ENCODE measurements at regions not wholly inside any gene's neighbourhood (a gene's known extent, or its start where the extent isn't known, plus 50 kb on each side); places are given as distances from the start of the nearest gene placed in this dataset.

DNA sequence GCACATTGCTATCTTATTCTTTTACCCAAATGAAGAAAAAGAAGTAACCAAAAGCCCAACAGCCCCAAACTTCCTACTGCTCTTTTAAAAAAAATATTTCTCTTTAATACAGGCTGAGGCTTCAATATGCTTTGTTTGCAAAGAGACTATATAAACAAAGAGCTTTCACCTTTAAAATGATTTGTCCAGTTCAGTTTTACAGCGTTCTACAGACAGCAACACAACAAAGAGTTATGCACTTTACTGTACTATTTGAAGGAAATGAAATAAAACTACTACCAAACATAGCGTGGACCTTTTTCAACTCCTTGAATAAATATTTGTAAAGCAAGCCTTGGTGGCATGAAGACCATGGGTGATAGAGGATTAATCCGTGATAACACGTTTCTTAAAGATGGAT is 151.2 kb downstream of the FGF9 start:
- no peak overlapping the region for H3K4me3 Mint-ChIP-seq
- Histone ChIP-seq H3K4me3 (ENCODE audit: control extremely low read depth in 1 of 5, extremely low read depth in 1 of 5, insufficient read depth in 1 of 5, low read depth in 2 of 5, low read length in 4 of 5) (no peak overlapping the region), H4K20me1 (ENCODE audit: control insufficient read depth, insufficient read depth, low read length, poor library complexity, severe bottlenecking) (no peaks in the 10 kb centered on the region), H2AFZ (ENCODE audit: insufficient read depth, low read depth, low read length, poor library complexity, severe bottlenecking) (no peak overlapping the region), H3K4me1 (ENCODE audit: control insufficient read depth in 2 of 2, insufficient read depth in 2 of 2, low read length in 2 of 2) (no peaks in the 10 kb centered on the region), H3K36me3 (replicated peaks in 1 of 2; ENCODE audit: control extremely low read depth in 1 of 2, control insufficient read depth in 1 of 2, extremely low read depth in 1 of 2, insufficient read depth in 2 of 2, low read length in 1 of 2) (no peaks in the 10 kb centered on the region), H3K27me3 (replicated peaks in 1 of 4; ENCODE audit: control extremely low read depth in 1 of 4, control insufficient read depth in 3 of 4, insufficient read depth in 4 of 4, low read length in 3 of 4) (no peaks in the 10 kb centered on the region), H3K27ac (ENCODE audit: low read length in 2 of 2) (no peak overlapping the region), H3K9ac (ENCODE audit: low read length) (no peak overlapping the region), H3K9me3 (ENCODE audit: control extremely low read depth in 1 of 3, control insufficient read depth in 2 of 3, insufficient read depth in 1 of 3, low read length in 2 of 3) (peaks cover 0 to 16% (median 0%) of the 10 kb centered on the region in 3 donors), H3K79me2 (ENCODE audit: control insufficient read depth, insufficient read depth, low read length) (no peaks in the 10 kb centered on the region), H3K4me2 (replicated peaks; ENCODE audit: low read depth, low read length, poor library complexity, severe bottlenecking) (no peak overlapping the region)
- ChIA-PET CTCF (no interaction called here), POLR2A (no interaction called here)
- DNase-seq (no peak), ATAC-seq (ENCODE audit: low read depth) (no peak)
- H3K4me1 Mint-ChIP-seq, result no peaks in the 10 kb centered on the region
- peaks cover 2% of the 10 kb centered on the region for H3K9me3 Mint-ChIP-seq (ENCODE audit: insufficient read depth)
- no peak overlapping the region for H3K27ac Mint-ChIP-seq
- H3K27me3 Mint-ChIP-seq, result no peaks in the 10 kb centered on the region
- WGBS (ENCODE audit: insufficient coverage), result no CpG with 5 or more reads among the region's 4 CpGs
- TF ChIP-seq CTCF (IDR thresholded peaks at IDR 0.05) (no peak), EZH2 (IDR thresholded peaks at IDR 0.05; ENCODE audit: borderline replicate concordance, insufficient read depth, low read depth, low read length, poor library complexity, severe bottlenecking) (no peak)
- intact Hi-C loops (cut with micrococcal nuclease), result no loop called here

- intact Hi-C loops (cut with micrococcal nuclease), result no loop called here
- WGBS (ENCODE audit: insufficient coverage), result 80% methylated on average over 6 of the region's 6 CpGs
- TF ChIP-seq EZH2 (IDR thresholded peaks at IDR 0.05; ENCODE audit: borderline replicate concordance, insufficient read depth, low read depth, low read length, poor library complexity, severe bottlenecking), result no peak
- no peak for TF ChIP-seq CTCF (IDR thresholded peaks at IDR 0.05)
- CTCF ChIA-PET, result no interaction called here
- Histone ChIP-seq H4K20me1 (ENCODE audit: control insufficient read depth, insufficient read depth, low read length, poor library complexity, severe bottlenecking) (no peaks in the 10 kb centered on the region), H3K4me3 (ENCODE audit: control extremely low read depth in 1 of 5, extremely low read depth in 1 of 5, insufficient read depth in 1 of 5, low read depth in 2 of 5, low read length in 4 of 5) (no peak overlapping the region), H3K4me1 (ENCODE audit: control insufficient read depth in 2 of 2, insufficient read depth in 2 of 2, low read length in 2 of 2) (no peaks in the 10 kb centered on the region), H3K27ac (ENCODE audit: low read length in 2 of 2) (no peak overlapping the region), H3K27me3 (replicated peaks in 1 of 4; ENCODE audit: control extremely low read depth in 1 of 4, control insufficient read depth in 3 of 4, insufficient read depth in 4 of 4, low read length in 3 of 4) (no peaks in the 10 kb centered on the region), H3K79me2 (ENCODE audit: control insufficient read depth, insufficient read depth, low read length) (no peaks in the 10 kb centered on the region), H3K36me3 (replicated peaks in 1 of 2; ENCODE audit: control extremely low read depth in 1 of 2, control insufficient read depth in 1 of 2, extremely low read depth in 1 of 2, insufficient read depth in 2 of 2, low read length in 1 of 2) (no peaks in the 10 kb centered on the region), H3K9me3 (ENCODE audit: control extremely low read depth in 1 of 3, control insufficient read depth in 2 of 3, insufficient read depth in 1 of 3, low read length in 2 of 3) (peaks cover 0 to 3% (median 0%) of the 10 kb centered on the region in 3 donors), H3K9ac (ENCODE audit: low read length) (no peak overlapping the region), H2AFZ (ENCODE audit: insufficient read depth, low read depth, low read length, poor library complexity, severe bottlenecking) (no peak overlapping the region), H3K4me2 (replicated peaks; ENCODE audit: low read depth, low read length, poor library complexity, severe bottlenecking) (no peak overlapping the region)
- DNase-seq, result no peak
- Mint-ChIP-seq H3K4me1 (no peaks in the 10 kb centered on the region), H3K27me3 (no peaks in the 10 kb centered on the region), H3K4me3 (no peak overlapping the region), H3K9me3 (ENCODE audit: insufficient read depth) (peaks cover 2% of the 10 kb centered on the region), H3K27ac (no peak overlapping the region)
- no peak for ATAC-seq (ENCODE audit: low read depth)
- POLR2A ChIA-PET, result no interaction called here
Observed at GRCh38 chr13:21823416-21823815, 152.5 kb downstream of the FGF9 start.

Data from B cell (primary cell).